NCI-H2171 treated with DMSO at 0.1 percent for 48 hours (cell line): ENCODE measurements at regions not wholly inside any gene's neighbourhood (a gene's known extent, or its start where the extent isn't known, plus 50 kb on each side); places are given as distances from the start of the nearest gene placed in this dataset.
"Not testable (repeated sequence)": the region's sequence is repeated elsewhere in the genome, so short reads cannot be mapped to it uniquely, and the experiment has no call there.

Source experiments
- DNase-seq: peaks from one replicate; lab custom pipeline; 2025; lab: John Stamatoyannopoulos, UW

DNA sequence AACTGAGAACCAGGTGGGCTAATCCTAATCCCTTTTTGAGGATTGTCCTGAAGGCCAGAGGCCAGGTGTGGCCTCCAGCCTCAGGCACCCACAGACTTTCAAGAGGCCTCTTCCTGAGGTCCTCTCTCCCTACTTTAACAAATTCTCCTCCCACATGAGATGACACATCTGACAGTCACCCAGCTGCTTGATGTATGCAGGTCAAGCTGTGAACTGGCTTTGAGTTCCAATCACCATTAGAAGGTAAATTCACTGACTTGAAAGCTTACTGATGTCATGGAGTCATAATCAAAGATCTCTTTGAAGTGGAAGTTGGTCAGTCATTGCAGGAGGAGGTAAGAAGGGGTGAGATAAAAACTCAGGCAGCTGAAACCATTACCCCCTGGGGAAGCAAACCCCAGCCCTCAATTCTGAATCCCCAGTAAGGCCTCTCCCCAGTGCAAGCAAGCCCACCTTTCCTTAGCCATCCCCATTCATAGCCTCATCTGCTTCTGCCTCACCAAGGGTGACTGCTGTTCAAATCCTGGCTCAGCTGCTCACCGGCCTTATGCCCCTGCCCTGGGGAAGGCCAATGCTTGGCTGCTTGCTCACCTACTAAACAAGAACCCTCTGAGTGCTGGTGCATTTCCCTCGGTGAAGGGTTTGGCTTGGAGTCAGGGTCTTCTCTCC lies 196.3 kb downstream of the BCL2L11 start:
- DNase-seq = not testable (repeated sequence)

- not testable (repeated sequence) for DNase-seq
Measured at GRCh38 chr2:111319552-111319951, 198.8 kb downstream of the BCL2L11 start.

DNA sequence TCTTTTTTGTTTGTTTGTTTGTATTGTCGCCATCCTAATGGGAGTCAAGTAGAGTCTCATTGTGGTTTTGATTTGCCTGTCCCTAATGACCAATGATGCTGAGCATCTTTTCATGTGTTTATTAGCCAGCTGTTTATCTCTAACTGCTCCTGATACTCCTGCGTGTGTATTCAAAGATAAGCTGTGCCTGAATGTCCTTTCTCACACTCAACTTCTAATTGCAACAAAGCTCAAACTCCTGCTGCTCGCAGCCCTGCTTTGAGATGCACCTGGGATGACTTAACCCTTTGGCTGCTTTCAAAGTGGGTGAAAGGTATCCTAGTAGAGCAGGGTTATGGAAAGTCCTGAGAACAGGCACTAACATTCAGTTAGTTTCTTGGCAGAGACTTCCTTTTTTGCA lies 199.6 kb downstream of the BCL2L11 start:
- not testable (repeated sequence) for DNase-seq

- DNase-seq = not testable (repeated sequence)
Measured at GRCh38 chr2:111320965-111321364, 200.3 kb downstream of the BCL2L11 start.

DNA sequence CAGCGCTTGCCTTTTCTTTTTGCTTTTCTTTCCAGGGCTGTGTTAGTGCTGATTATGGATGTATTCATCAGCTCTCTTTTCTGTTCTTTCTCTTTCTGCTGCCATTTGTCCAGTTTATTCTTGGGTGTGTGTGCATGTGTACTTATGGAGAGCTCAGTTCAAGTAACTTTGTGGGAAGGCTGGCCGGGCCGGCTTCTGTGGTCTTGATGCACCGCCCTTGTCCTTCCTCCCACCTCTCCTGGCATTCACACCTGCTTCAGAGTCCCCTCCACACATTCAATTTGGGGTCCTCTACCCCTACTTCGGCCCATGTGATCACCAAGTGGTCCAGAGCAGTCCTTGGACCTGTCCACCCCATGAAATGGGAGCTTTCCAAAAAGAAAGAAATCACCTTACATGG lies 202.7 kb downstream of the BCL2L11 start:
- DNase-seq = not testable (repeated sequence)

GRCh38 chr2:111327726-111328125 lies 207.0 kb downstream of the BCL2L11 start:
- not testable (repeated sequence) for DNase-seq

- not testable (repeated sequence) for DNase-seq
Measured at GRCh38 chr2:111329309-111329708, 208.6 kb downstream of the BCL2L11 start.

DNA sequence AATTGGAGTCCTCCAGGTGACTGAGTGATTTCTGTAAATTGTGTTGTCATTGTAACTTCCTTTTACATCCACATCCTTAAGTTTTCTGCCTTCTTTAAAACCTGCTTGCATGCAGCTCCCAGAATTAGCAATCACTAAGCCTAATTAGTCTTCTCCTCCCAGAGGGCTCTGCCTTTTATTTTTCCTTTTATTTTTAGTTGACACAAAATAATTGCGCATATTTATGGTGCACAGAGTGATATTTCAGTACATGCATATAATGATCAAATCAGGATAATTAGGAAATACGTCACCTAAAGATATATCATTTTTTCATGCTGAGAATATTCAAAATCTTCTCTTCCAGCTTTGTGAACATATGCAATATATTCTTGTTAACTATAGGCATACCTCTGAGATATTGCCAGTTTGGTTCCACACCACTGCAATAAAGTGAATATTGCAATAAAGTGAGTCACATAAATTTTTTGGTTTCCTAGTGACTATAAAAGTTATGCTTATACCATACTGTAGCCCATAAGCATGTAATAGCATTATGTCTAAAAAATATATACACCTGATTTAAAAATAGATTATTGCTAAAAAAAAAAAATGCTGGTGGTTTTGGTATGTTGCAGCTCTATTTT lies 210.5 kb downstream of the BCL2L11 start:
- DNase-seq = not testable (repeated sequence)

DNA sequence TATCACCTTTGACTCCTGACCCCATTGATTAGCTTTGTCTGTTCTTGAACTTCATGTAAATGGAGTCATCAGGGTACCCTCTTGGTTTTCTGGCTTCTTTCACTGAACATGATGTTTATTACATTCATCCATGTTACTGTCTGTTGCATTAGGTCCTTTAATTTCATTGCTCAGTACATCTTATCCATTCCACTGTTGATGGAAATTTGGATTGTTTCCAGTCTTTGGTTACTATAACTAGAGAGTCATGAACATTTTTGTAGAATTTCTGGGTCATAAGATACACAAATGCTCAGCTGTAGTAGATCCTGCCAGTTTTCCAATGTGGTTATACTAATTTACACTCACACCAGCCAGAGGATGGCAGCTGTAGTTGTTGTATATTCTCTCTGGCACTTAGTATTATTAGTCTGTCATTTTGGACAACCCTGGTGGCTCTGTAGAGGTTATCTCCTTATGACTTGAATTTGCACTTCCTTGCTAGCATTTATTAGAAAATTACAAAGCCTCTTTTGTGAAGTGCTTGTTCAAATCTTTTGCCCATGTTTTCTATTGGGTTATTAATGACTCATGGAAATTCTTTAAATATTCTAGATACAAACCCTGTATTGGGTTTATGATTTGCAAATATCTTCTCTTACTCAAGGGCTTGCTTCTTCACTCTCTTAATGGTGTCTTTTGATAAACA lies 214.7 kb downstream of the BCL2L11 start:
- not testable (repeated sequence) for DNase-seq

GRCh38 chr2:111338474-111338873 lies 217.8 kb downstream of the BCL2L11 start:
- DNase-seq = not testable (repeated sequence)

GRCh38 chr2:111339476-111339875 lies 218.8 kb downstream of the BCL2L11 start:
- not testable (repeated sequence) for DNase-seq

- DNase-seq = not testable (repeated sequence)
Measured at GRCh38 chr2:111344590-111344989, 223.9 kb downstream of the BCL2L11 start.

DNA sequence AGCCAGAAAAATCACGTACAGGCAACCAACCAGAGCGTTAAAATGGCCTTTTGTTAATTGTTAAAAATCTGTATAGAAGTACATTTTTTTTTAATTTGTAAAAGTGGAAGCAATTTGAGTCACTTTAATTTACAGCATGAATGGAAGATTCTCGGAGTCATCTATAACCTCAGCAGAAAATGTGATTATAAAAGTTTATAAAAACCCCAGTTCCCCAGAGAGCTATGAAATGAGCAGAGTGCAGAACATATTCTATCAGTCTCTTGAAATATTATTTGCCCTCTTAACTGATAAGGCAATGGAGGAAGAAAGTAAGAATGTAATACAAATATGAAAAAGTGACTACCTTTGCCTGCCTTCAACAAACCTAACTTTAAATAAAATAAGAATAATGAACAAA lies 224.7 kb downstream of the BCL2L11 start:
- DNase-seq = not testable (repeated sequence)

GRCh38 chr2:111346018-111346930 lies 225.6 kb downstream of the BCL2L11 start:
- DNase-seq = not testable (repeated sequence)

DNA sequence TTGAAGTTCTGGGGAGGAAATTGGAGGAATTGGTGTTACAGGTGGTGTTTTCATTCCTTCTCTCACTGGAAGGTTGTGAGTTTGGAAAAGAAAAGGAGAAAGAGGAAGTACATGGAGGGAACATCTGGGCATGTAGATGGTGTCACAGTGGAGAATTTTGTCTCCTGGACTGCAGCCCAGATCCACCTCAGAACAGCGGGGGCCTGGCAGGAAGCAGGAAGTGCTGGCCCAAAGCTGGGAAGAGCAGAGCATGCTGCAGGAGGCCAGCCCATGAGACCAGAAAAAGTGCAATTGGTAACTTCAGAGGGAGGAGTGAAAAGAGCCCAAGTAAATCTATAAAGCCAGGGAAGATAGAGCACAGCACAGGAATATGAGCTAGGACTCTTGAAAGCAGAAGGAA lies 227.0 kb downstream of the BCL2L11 start:
- not testable (repeated sequence) for DNase-seq

GRCh38 chr2:111348316-111348715 lies 227.6 kb downstream of the BCL2L11 start:
- DNase-seq = not testable (repeated sequence)

DNA sequence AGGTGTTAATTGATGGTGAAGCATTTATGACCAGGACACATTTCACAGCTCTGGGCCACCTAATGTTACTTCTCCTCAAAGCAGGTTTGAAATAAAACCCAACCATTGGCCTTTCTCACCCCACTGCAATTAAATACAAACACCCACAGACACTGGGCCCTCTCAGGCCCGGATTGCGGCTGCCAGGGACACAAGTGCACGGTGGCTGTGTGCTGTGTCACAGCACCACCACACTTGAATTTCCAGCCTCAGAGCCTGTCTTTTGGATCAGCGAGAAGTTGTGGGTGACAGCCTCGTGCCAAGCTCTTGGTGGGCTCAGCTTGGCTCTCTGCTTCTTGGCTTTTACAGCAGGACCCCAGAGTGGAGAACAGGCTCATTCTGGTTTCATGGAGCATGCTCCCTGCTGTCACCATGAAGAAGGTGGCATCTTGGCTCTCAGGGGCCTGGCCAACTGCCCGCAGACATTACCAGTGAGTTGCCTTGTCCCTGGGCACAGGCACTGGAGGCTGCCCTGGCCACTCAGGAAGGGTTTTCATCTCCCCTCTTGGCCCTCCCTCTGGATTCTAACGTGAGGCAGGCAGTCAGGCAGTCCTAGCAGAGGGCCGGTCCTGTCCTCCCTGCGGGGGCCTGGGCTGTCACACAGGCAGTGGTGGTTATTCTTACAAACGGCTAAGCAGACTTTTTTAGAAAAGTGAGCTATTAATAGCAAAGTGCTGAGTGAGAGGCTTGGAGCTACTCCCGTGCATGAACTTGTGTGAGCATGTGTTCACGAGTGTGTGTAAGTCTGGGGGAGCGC lies 234.5 kb downstream of the BCL2L11 start:
- not testable (repeated sequence) for DNase-seq

DNA sequence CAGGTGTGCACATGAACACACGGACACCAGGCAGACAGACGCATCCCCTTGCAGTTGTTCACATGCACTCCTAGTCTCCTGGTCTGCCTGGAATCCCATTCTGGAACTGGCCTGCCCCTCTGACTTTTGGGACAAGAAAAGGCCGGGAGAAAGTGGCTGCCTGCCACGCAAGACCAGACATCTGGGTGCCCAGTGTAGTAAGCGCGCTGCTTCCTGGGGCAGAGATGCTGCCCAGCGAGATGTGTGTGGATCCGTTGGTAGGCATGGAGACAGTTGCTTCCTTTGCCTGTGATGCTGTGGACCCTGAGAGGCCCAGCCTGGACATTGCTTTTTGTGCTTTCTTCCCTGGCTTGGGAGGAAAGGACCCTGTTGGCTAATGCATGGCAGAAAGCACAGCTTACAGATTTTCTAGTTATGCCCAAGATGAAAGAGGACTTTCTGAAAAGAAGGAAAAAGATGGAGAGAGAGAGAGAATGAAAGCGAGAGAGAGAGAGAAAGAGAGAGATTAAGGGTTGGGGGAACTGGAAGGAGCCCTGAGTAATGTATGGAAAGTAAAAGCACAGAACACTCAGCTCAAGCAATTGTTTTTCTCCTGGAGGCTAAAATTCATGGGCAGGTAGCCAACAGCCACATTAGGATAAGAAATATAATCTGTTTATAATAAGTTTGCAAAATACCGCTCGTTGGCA lies 235.3 kb downstream of the BCL2L11 start:
- not testable (repeated sequence) for DNase-seq

- DNase-seq = not testable (repeated sequence)
Measured at GRCh38 chr2:111356512-111357031, 235.9 kb downstream of the BCL2L11 start.

- DNase-seq = not testable (repeated sequence)
Measured at GRCh38 chr2:111365986-111366640, 245.4 kb downstream of the BCL2L11 start.
